Kidney (tissue), 13 donors: ENCODE measurements at regions not wholly inside any gene's neighbourhood (a gene's known extent, or its start where the extent isn't known, plus 50 kb on each side); places are given as distances from the start of the nearest gene placed in this dataset.

ENCODE experiments used
- DNase-seq, 5 donors: peaks; one replicate each; pipeline ENCODE4 v3.0.0-alpha.2; 2013 to 2020
- FAIRE-seq: peaks from 2 replicates; lab custom pipeline; 2012; peaks lifted over from hg19 to GRCh38; lab: Jason Lieb, UNC
- H3K27ac ChIP-seq, 2 donors: one replicate each; pipeline ENCODE4 v1.7.0; 2013; ENCODE audit warnings: low read depth in 2 of 2, low read length in 2 of 2, inconsistent platforms in 1 of 2
- H3K27me3 ChIP-seq: one replicate; pipeline ENCODE4 v1.7.1; 2013; ENCODE audit warnings: low read length, inconsistent platforms; ENCODE audit not compliant: control insufficient read depth, insufficient read depth
- H3K36me3 ChIP-seq, 3 donors: one replicate each; pipeline versions ENCODE4 v1.7.0 to v1.7.1; 2013; ENCODE audit warnings: low read length in 3 of 3, control low read depth in 1 of 3, inconsistent platforms in 1 of 3; ENCODE audit not compliant: insufficient read depth in 3 of 3, control insufficient read depth in 2 of 3
- H3K4me1 ChIP-seq, 3 donors: one replicate each; pipeline versions ENCODE4 v1.7.0 to v1.7.1; 2013; ENCODE audit warnings: low read length in 3 of 3, inconsistent platforms in 1 of 3, low read depth in 1 of 3; ENCODE audit not compliant: control insufficient read depth in 2 of 3, insufficient read depth in 2 of 3
- H3K4me3 ChIP-seq, 3 donors: one replicate each; pipeline versions ENCODE4 v1.7.0 to v1.8.1; 2013; ENCODE audit warnings: low read length in 3 of 3, control low read depth in 1 of 3, inconsistent platforms in 1 of 3
- H3K9ac ChIP-seq, 3 donors: one replicate each; pipeline versions ENCODE4 v1.7.0 to v1.7.1; 2013; ENCODE audit warnings: low read length in 3 of 3, control low read depth in 1 of 3, inconsistent platforms in 1 of 3
- H3K9me3 ChIP-seq, 3 donors: one replicate each; pipeline versions ENCODE4 v1.7.0 to v1.7.1; 2013; ENCODE audit warnings: low read length in 3 of 3, control low read depth in 1 of 3, inconsistent platforms in 1 of 3; ENCODE audit not compliant: control insufficient read depth in 2 of 3, insufficient read depth in 1 of 3
- CTCF ChIP-seq: IDR thresholded peaks from 3 replicates; pipeline ENCODE4 v1.5.1; 2012; ENCODE audit warnings: mild to moderate bottlenecking, moderate library complexity, borderline replicate concordance; ENCODE audit not compliant: insufficient read depth; ENCODE audit errors: extremely low read depth
- intact Hi-C: fragments of 100-400 bp; cut with DNase I; formaldehyde crosslinking; loops from one replicate; pipeline ENCODE4 v1.11.1; 2022
- donor health status: control.
- donor health status: control.
- donor health status: control.
- donor health status: control.
- donor health status: control.
- donor health status: DM: yes; HTN: yes; CAD: no.
- donor health status: Normal renal cell carcinoma (clear cell type).

GRCh38 chr6:169938731-169939130 lies 187.3 kb downstream of the ERMARD start:
- H3K4me3 ChIP-seq, result no peak overlapping the region
- no peak overlapping the region for H3K27ac ChIP-seq
- TF ChIP-seq CTCF, result no peak
- H3K27me3 ChIP-seq, result no peaks in the 10 kb centered on the region
- FAIRE-seq (no peak), DNase-seq (no peak)
- intact Hi-C loops, result no loop called here
- H3K9me3 ChIP-seq, result peaks cover 0 to 4% (median 0%) of the 10 kb centered on the region in 3 donors
- H3K9ac ChIP-seq, result no peak overlapping the region
- H3K4me1 ChIP-seq, result peaks cover 0 to 7% (median 6%) of the 10 kb centered on the region in 3 donors
- H3K36me3 ChIP-seq, result no peaks in the 10 kb centered on the region

GRCh38 chr6:169938262-169938701 lies 186.9 kb downstream of the ERMARD start:
- no peak for TF ChIP-seq CTCF
- no peak overlapping the region for H3K4me3 ChIP-seq
- H3K4me1 ChIP-seq, result peaks cover 0 to 9% (median 6%) of the 10 kb centered on the region in 3 donors
- no peak for FAIRE-seq
- no peaks in the 10 kb centered on the region for H3K36me3 ChIP-seq
- intact Hi-C loops, result no loop called here
- H3K27ac ChIP-seq, result no peak overlapping the region
- no peak overlapping the region for H3K9ac ChIP-seq
- H3K9me3 ChIP-seq, result no peaks in the 10 kb centered on the region
- no peaks in the 10 kb centered on the region for H3K27me3 ChIP-seq
- no peak for DNase-seq

- Histone ChIP-seq H3K4me3 (no peak overlapping the region), H3K9me3 (no peaks in the 10 kb centered on the region), H3K27ac (no peak overlapping the region), H3K9ac (no peak overlapping the region), H3K27me3 (no peaks in the 10 kb centered on the region), H3K4me1 (peaks cover 0 to 11% (median 6%) of the 10 kb centered on the region in 3 donors), H3K36me3 (no peaks in the 10 kb centered on the region)
- FAIRE-seq (no peak), DNase-seq (peak in 1 of 5 donors; percentile 26)
- intact Hi-C loops, result no loop called here
- no peak for TF ChIP-seq CTCF
Measured at GRCh38 chr6:169937389-169938261, 186.2 kb downstream of the ERMARD start.
